ENCODE measurements at regions not wholly inside any gene's neighbourhood (a gene's known extent, or its start where the extent isn't known, plus 50 kb on each side); places are given as distances from the start of the nearest gene placed in this dataset.
"Not testable (repeated sequence)": the region's sequence is repeated elsewhere in the genome, so short reads cannot be mapped to it uniquely, and the experiment has no call there.

- no peak overlapping the region for H2AFZ ChIP-seq (ENCODE audit: low read length, unreplicated experiment)
- no peaks in the 10 kb centered on the region for H3K27me3 ChIP-seq (ENCODE audit: insufficient read depth, low read length)
- H3K79me2 ChIP-seq (ENCODE audit: control insufficient read depth, insufficient read depth, low read length, unreplicated experiment) = no peaks in the 10 kb centered on the region
Observed at GRCh38 chr3:76501315-76501714, 538.6 kb upstream of the ROBO2 start.

GRCh38 chr3:76502076-76502475 lies 537.8 kb upstream of the ROBO2 start:
- H2AFZ ChIP-seq (ENCODE audit: low read length, unreplicated experiment) = no peak overlapping the region
- H3K4me1 ChIP-seq (ENCODE audit: control insufficient read depth, insufficient read depth, low read length, unreplicated experiment) = peaks cover 11% of the 10 kb centered on the region
- no peak overlapping the region for H3K4me3 ChIP-seq (ENCODE audit: low read depth, low read length)
- no peak overlapping the region for H3K27ac ChIP-seq (ENCODE audit: low read depth, low read length)
- H3K36me3 ChIP-seq (ENCODE audit: insufficient read depth, low read length) = no peaks in the 10 kb centered on the region
- H3K79me2 ChIP-seq (ENCODE audit: control insufficient read depth, insufficient read depth, low read length, unreplicated experiment) = no peaks in the 10 kb centered on the region
- H3K27me3 ChIP-seq (ENCODE audit: insufficient read depth, low read length) = no peaks in the 10 kb centered on the region

More at GRCh38 chr3:76501315-76501714, 538.6 kb upstream of the ROBO2 start:
- Histone ChIP-seq H3K4me3 (ENCODE audit: low read depth, low read length) (no peak overlapping the region), H3K36me3 (ENCODE audit: insufficient read depth, low read length) (no peaks in the 10 kb centered on the region), H3K4me1 (ENCODE audit: control insufficient read depth, insufficient read depth, low read length, unreplicated experiment) (peaks cover 11% of the 10 kb centered on the region), H3K27ac (ENCODE audit: low read depth, low read length) (no peak overlapping the region)

GRCh38 chr3:76505202-76505845 lies 534.6 kb upstream of the ROBO2 start:
- no peak overlapping the region for H2AFZ ChIP-seq (ENCODE audit: low read length, unreplicated experiment)
- H3K27ac ChIP-seq (ENCODE audit: low read depth, low read length) = no peak overlapping the region
- H3K36me3 ChIP-seq (ENCODE audit: insufficient read depth, low read length) = no peaks in the 10 kb centered on the region
- H3K27me3 ChIP-seq (ENCODE audit: insufficient read depth, low read length) = no peaks in the 10 kb centered on the region
- no peak overlapping the region for H3K4me3 ChIP-seq (ENCODE audit: low read depth, low read length)
- no peaks in the 10 kb centered on the region for H3K79me2 ChIP-seq (ENCODE audit: control insufficient read depth, insufficient read depth, low read length, unreplicated experiment)
- H3K4me1 ChIP-seq (ENCODE audit: control insufficient read depth, insufficient read depth, low read length, unreplicated experiment) = peaks cover 9% of the 10 kb centered on the region

GRCh38 chr3:76509179-76509830 lies 530.6 kb upstream of the ROBO2 start:
- no peak overlapping the region for H2AFZ ChIP-seq (ENCODE audit: low read length, unreplicated experiment)
- no peak overlapping the region for H3K27ac ChIP-seq (ENCODE audit: low read depth, low read length)
- no peaks in the 10 kb centered on the region for H3K27me3 ChIP-seq (ENCODE audit: insufficient read depth, low read length)
- H3K79me2 ChIP-seq (ENCODE audit: control insufficient read depth, insufficient read depth, low read length, unreplicated experiment) = no peaks in the 10 kb centered on the region
- no peaks in the 10 kb centered on the region for H3K4me1 ChIP-seq (ENCODE audit: control insufficient read depth, insufficient read depth, low read length, unreplicated experiment)
- no peak overlapping the region for H3K4me3 ChIP-seq (ENCODE audit: low read depth, low read length)
- H3K36me3 ChIP-seq (ENCODE audit: insufficient read depth, low read length) = no peaks in the 10 kb centered on the region

DNA sequence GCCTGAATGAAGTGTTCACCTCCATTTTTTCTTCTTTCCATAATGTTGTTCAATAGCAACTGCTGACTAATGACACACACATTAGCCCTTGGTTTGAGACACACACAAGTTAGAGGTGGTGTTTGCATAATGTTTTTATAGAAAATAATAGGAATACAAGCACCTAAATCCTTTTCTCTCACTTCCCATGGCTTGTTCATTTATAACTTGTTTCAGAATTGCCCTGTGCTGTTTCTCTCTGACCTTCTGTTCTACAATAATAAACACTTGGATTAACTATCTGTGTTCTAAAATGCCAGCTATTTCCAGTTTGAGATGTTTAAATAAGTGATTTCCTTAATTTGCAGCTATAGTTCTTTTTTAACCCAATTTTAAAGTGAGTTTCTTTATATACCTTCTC lies 525.1 kb upstream of the ROBO2 start:
- Histone ChIP-seq H2AFZ (ENCODE audit: low read length, unreplicated experiment) (no peak overlapping the region), H3K4me3 (ENCODE audit: low read depth, low read length) (no peak overlapping the region), H3K36me3 (ENCODE audit: insufficient read depth, low read length) (no peaks in the 10 kb centered on the region), H3K4me1 (ENCODE audit: control insufficient read depth, insufficient read depth, low read length, unreplicated experiment) (no peaks in the 10 kb centered on the region), H3K27ac (ENCODE audit: low read depth, low read length) (no peak overlapping the region), H3K79me2 (ENCODE audit: control insufficient read depth, insufficient read depth, low read length, unreplicated experiment) (no peaks in the 10 kb centered on the region), H3K27me3 (ENCODE audit: insufficient read depth, low read length) (no peaks in the 10 kb centered on the region)

DNA sequence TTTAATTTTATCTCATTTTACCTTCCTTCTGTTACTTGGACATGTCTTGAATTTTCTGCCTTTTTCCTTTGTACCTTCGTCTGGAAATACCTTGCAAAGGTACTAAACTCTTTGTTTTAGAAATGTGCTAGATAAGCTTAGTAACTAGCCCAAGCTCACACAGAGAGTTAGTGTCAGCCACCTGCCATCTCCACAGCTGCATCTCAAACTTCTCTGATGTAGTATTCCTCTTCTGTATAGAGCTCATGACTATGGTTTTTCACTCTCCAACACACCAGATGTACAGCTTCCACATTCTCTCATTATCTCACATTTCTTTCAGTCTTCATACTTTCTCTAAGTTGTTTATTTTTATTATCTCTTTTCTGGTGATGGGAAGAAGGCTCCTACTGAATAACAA lies 516.6 kb upstream of the ROBO2 start:
- H3K4me1 ChIP-seq (ENCODE audit: control insufficient read depth, insufficient read depth, low read length, unreplicated experiment) = no peaks in the 10 kb centered on the region

GRCh38 chr3:76525726-76526125 lies 514.2 kb upstream of the ROBO2 start:
- H3K27ac ChIP-seq (ENCODE audit: low read depth, low read length) = no peak overlapping the region
- H2AFZ ChIP-seq (ENCODE audit: low read length, unreplicated experiment) = no peak overlapping the region
- no peaks in the 10 kb centered on the region for H3K4me1 ChIP-seq (ENCODE audit: control insufficient read depth, insufficient read depth, low read length, unreplicated experiment)
- no peaks in the 10 kb centered on the region for H3K36me3 ChIP-seq (ENCODE audit: insufficient read depth, low read length)
- H3K27me3 ChIP-seq (ENCODE audit: insufficient read depth, low read length) = no peaks in the 10 kb centered on the region
- H3K4me3 ChIP-seq (ENCODE audit: low read depth, low read length) = no peak overlapping the region
- H3K79me2 ChIP-seq (ENCODE audit: control insufficient read depth, insufficient read depth, low read length, unreplicated experiment) = no peaks in the 10 kb centered on the region

More for the DNA sequence above, 516.6 kb upstream of the ROBO2 start:
- Histone ChIP-seq H2AFZ (ENCODE audit: low read length, unreplicated experiment) (no peak overlapping the region), H3K4me3 (ENCODE audit: low read depth, low read length) (no peak overlapping the region), H3K36me3 (ENCODE audit: insufficient read depth, low read length) (no peaks in the 10 kb centered on the region), H3K27ac (ENCODE audit: low read depth, low read length) (no peak overlapping the region), H3K79me2 (ENCODE audit: control insufficient read depth, insufficient read depth, low read length, unreplicated experiment) (no peaks in the 10 kb centered on the region), H3K27me3 (ENCODE audit: insufficient read depth, low read length) (no peaks in the 10 kb centered on the region)

DNA sequence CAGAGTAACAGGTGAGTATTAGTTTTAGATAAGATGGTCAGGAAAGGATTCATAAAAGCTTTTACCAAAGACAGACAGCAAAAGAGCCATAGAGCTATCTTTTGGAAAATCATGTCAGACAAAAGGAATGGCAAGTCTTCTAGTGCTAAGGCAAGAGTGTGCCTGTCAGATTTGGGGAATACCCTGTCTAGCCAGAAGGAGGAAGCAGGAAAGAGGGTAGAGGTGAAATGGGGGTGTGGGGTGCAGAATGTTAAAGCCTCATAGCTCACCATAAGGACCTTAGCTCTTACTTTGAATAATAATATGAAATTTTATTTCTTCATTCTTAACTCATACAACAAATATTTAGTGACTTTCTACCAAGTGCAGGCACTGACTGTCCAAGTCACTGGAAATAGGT lies 512.1 kb upstream of the ROBO2 start:
- no peaks in the 10 kb centered on the region for H3K4me1 ChIP-seq (ENCODE audit: control insufficient read depth, insufficient read depth, low read length, unreplicated experiment)
- no peaks in the 10 kb centered on the region for H3K36me3 ChIP-seq (ENCODE audit: insufficient read depth, low read length)
- H3K79me2 ChIP-seq (ENCODE audit: control insufficient read depth, insufficient read depth, low read length, unreplicated experiment) = no peaks in the 10 kb centered on the region
- H3K4me3 ChIP-seq (ENCODE audit: low read depth, low read length) = no peak overlapping the region
- H3K27ac ChIP-seq (ENCODE audit: low read depth, low read length) = no peak overlapping the region
- H2AFZ ChIP-seq (ENCODE audit: low read length, unreplicated experiment) = no peak overlapping the region
- H3K27me3 ChIP-seq (ENCODE audit: insufficient read depth, low read length) = no peaks in the 10 kb centered on the region

DNA sequence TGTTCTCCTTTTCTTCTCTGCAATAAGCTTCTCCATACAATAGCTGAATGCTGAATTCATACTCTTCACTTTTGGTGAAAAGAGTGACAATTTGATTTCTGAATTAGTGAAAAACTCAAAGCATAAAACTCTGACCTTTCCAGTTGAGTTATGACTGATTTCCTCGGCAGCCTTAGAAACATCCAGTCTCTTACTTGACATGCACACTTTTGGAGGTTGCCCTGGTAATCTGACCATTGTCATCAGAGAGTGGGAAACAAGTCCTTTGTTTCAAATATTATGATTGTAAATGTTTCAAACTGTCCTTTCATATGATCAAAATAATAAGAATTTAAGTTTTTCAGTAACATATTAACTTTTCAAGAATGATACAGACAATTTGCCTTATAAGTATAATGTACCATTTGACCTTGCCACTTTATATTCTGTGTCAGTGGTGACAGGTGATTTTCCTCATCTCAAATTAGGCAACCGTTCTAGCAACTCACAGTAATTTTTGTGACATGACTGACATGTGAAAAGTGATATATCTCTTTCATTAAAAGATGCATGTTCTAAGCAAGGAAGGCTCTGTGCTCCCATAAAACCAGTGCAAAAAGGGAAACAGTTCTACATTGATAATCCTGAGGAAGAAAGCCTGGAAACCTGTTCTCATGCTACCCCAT lies 507.6 kb upstream of the ROBO2 start:
- no peaks in the 10 kb centered on the region for H3K27me3 ChIP-seq (ENCODE audit: insufficient read depth, low read length)
- no peak overlapping the region for H3K27ac ChIP-seq (ENCODE audit: low read depth, low read length)
- no peaks in the 10 kb centered on the region for H3K36me3 ChIP-seq (ENCODE audit: insufficient read depth, low read length)
- H3K4me3 ChIP-seq (ENCODE audit: low read depth, low read length) = no peak overlapping the region
- H2AFZ ChIP-seq (ENCODE audit: low read length, unreplicated experiment) = no peak overlapping the region
- no peaks in the 10 kb centered on the region for H3K79me2 ChIP-seq (ENCODE audit: control insufficient read depth, insufficient read depth, low read length, unreplicated experiment)
- H3K4me1 ChIP-seq (ENCODE audit: control insufficient read depth, insufficient read depth, low read length, unreplicated experiment) = no peaks in the 10 kb centered on the region

GRCh38 chr3:76533710-76534109 lies 506.2 kb upstream of the ROBO2 start:
- not testable (repeated sequence) for H3K79me2 ChIP-seq (ENCODE audit: control insufficient read depth, insufficient read depth, low read length, unreplicated experiment); H2AFZ ChIP-seq (ENCODE audit: low read length, unreplicated experiment); H3K4me1 ChIP-seq (ENCODE audit: control insufficient read depth, insufficient read depth, low read length, unreplicated experiment); H3K36me3 ChIP-seq (ENCODE audit: insufficient read depth, low read length); H3K27ac ChIP-seq (ENCODE audit: low read depth, low read length); H3K27me3 ChIP-seq (ENCODE audit: insufficient read depth, low read length); H3K4me3 ChIP-seq (ENCODE audit: low read depth, low read length)

DNA sequence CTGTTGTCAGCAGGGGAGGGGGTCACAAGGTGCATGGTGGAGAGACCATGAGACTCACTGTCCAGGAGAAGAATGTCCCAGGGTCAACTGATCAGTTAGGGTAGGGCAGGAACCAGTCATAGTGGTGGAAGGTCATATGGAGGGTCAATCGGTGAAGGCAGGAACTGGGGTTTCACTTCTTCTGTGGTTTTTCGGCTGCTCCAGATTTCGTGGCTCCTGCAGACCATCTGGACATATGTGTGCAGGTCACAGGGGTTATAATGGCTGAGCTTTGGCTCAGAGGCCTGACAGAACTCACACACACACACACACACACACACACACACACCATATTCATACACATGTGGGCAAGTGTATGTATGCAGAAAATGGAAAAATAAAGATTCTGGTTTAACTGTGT lies 502.0 kb upstream of the ROBO2 start:
- H2AFZ ChIP-seq (ENCODE audit: low read length, unreplicated experiment); H3K27me3 ChIP-seq (ENCODE audit: insufficient read depth, low read length); H3K36me3 ChIP-seq (ENCODE audit: insufficient read depth, low read length); H3K4me3 ChIP-seq (ENCODE audit: low read depth, low read length); H3K79me2 ChIP-seq (ENCODE audit: control insufficient read depth, insufficient read depth, low read length, unreplicated experiment); H3K27ac ChIP-seq (ENCODE audit: low read depth, low read length); H3K4me1 ChIP-seq (ENCODE audit: control insufficient read depth, insufficient read depth, low read length, unreplicated experiment): not testable (repeated sequence)

All from ACC112 (cell line).